MM.1S (cell line): ENCODE measurements at regions not wholly inside any gene's neighbourhood (a gene's known extent, or its start where the extent isn't known, plus 50 kb on each side); places are given as distances from the start of the nearest gene placed in this dataset.

Experiments
- DNase-seq: peaks from one replicate; pipeline ENCODE4 v3.0.0-alpha.2; 2015
- H2AFZ ChIP-seq: fragments of 300-600 bp; sonication (generic); 2 replicates; pipeline ENCODE4 v1.6.0; 2016; ENCODE audit warnings: antibody characterized with exemption, low read length
- H3F3A ChIP-seq: fragments of 300-600 bp; sonication (generic); 2 replicates; pipeline ENCODE4 v1.6.1; 2016; ENCODE audit warnings: mild to moderate bottlenecking, antibody characterized with exemption, low read length, moderate library complexity, mixed read lengths; ENCODE audit not compliant: insufficient read depth
- H3K27ac ChIP-seq: fragments of 300-600 bp; sonication (generic); 2 replicates; pipeline ENCODE4 v1.5.1; 2016; ENCODE audit warnings: mild to moderate bottlenecking, low read length
- H3K27me3 ChIP-seq: fragments of 300-600 bp; sonication (generic); replicated peaks from 2 replicates; pipeline ENCODE4 v1.6.0; 2016; ENCODE audit warnings: low read length; ENCODE audit not compliant: insufficient read depth
- H3K36me3 ChIP-seq: fragments of 300-600 bp; sonication (generic); replicated peaks from 2 replicates; pipeline ENCODE4 v1.6.1; 2016; ENCODE audit warnings: mild to moderate bottlenecking, low read length, mixed read lengths; ENCODE audit not compliant: insufficient read depth
- H3K4me1 ChIP-seq: fragments of 300-600 bp; sonication (generic); 2 replicates; pipeline ENCODE4 v1.6.1; 2016; ENCODE audit warnings: low read length, mixed read lengths
- H3K4me2 ChIP-seq: fragments of 300-600 bp; sonication (generic); 2 replicates; pipeline ENCODE4 v1.6.0; 2016; ENCODE audit warnings: low read depth, low read length
- H3K4me3 ChIP-seq: fragments of 300-600 bp; sonication (generic); 2 replicates; pipeline ENCODE4 v1.5.1; 2016; ENCODE audit warnings: low read length, mixed read lengths
- H3K79me2 ChIP-seq: fragments of 300-600 bp; sonication (generic); 2 replicates; pipeline ENCODE4 v1.6.1; 2016; ENCODE audit warnings: mixed run types, low read length, mixed read lengths
- H3K9ac ChIP-seq: fragments of 300-600 bp; sonication (generic); 2 replicates; pipeline ENCODE4 v1.6.1; 2016; ENCODE audit warnings: low read length, mixed read lengths
- H3K9me2 ChIP-seq: fragments of 300-600 bp; sonication (generic); replicated peaks from 2 replicates; pipeline ENCODE4 v1.6.1; 2016; ENCODE audit warnings: mild to moderate bottlenecking, low read length, mixed read lengths; ENCODE audit not compliant: insufficient read depth
- H3K9me3 ChIP-seq: fragments of 300-600 bp; sonication (generic); replicated peaks from 2 replicates; pipeline ENCODE4 v1.6.1; 2016; ENCODE audit warnings: mild to moderate bottlenecking, low read length, mixed read lengths; ENCODE audit not compliant: insufficient read depth
- H4K20me1 ChIP-seq: fragments of 300-600 bp; sonication (generic); 2 replicates; pipeline ENCODE4 v1.6.1; 2016; ENCODE audit warnings: mild to moderate bottlenecking, low read length, moderate library complexity, mixed read lengths; ENCODE audit not compliant: insufficient read depth
- CTCF ChIP-seq: fragments of 300-600 bp; sonication (generic); IDR thresholded peaks from 2 replicates; pipeline ENCODE4 v1.5.1; 2016; ENCODE audit warnings: antibody characterized with exemption, low read length, mixed read lengths
- EZH2 ChIP-seq: fragments of 300-600 bp; sonication (generic); optimal IDR thresholded peaks from 2 replicates; pipeline ENCODE3; 2017; ENCODE audit warnings: low read depth, mild to moderate bottlenecking, antibody characterized with exemption, low read length, mixed read lengths
- EZH2phosphoT487 ChIP-seq: fragments of 300-600 bp; sonication (generic); IDR thresholded peaks from 2 replicates; pipeline ENCODE4 v1.6.1; 2018; ENCODE audit warnings: antibody characterized with exemption, low read length

GRCh38 chr3:106030627-106030963 is 161.8 kb upstream of the CBLB start:
- no peaks in the 10 kb centered on the region for H3F3A ChIP-seq
- no peaks in the 10 kb centered on the region for H3K27me3 ChIP-seq
- H2AFZ ChIP-seq: no peak overlapping the region
- no peak for DNase-seq
- H4K20me1 ChIP-seq: no peaks in the 10 kb centered on the region
- H3K79me2 ChIP-seq: no peaks in the 10 kb centered on the region
- no peak overlapping the region for H3K4me2 ChIP-seq
- no peaks in the 10 kb centered on the region for H3K36me3 ChIP-seq
- H3K4me3 ChIP-seq: no peak overlapping the region
- no peaks in the 10 kb centered on the region for H3K4me1 ChIP-seq
- no peaks in the 10 kb centered on the region for H3K9me3 ChIP-seq
- no peak overlapping the region for H3K27ac ChIP-seq
- no peaks in the 10 kb centered on the region for H3K9me2 ChIP-seq
- no peak overlapping the region for H3K9ac ChIP-seq
- no peak for TF ChIP-seq CTCF
- no peak for TF ChIP-seq EZH2phosphoT487
- TF ChIP-seq EZH2: no peak

- no peaks in the 10 kb centered on the region for H3K4me1 ChIP-seq
- no peaks in the 10 kb centered on the region for H3K27me3 ChIP-seq
- H2AFZ ChIP-seq: no peak overlapping the region
- no peak overlapping the region for H3K4me3 ChIP-seq
- H3K27ac ChIP-seq: no peak overlapping the region
- no peak overlapping the region for H3K9ac ChIP-seq
- H3K9me2 ChIP-seq: no peaks in the 10 kb centered on the region
- H3K36me3 ChIP-seq: no peaks in the 10 kb centered on the region
- H3K79me2 ChIP-seq: no peaks in the 10 kb centered on the region
- no peaks in the 10 kb centered on the region for H3K9me3 ChIP-seq
- no peak for DNase-seq
- no peak overlapping the region for H3K4me2 ChIP-seq
- TF ChIP-seq EZH2: no peak
- no peak for TF ChIP-seq CTCF
- TF ChIP-seq EZH2phosphoT487: no peak
- no peaks in the 10 kb centered on the region for H4K20me1 ChIP-seq
- no peaks in the 10 kb centered on the region for H3F3A ChIP-seq
Observed at GRCh38 chr3:106032479-106032878, 163.7 kb upstream of the CBLB start.

GRCh38 chr3:106033654-106034053 is 164.8 kb upstream of the CBLB start:
- Histone ChIP-seq H3K27ac (no peak overlapping the region), H3K4me2 (no peak overlapping the region), H3K4me1 (no peaks in the 10 kb centered on the region), H3K4me3 (no peak overlapping the region), H3K9me2 (no peaks in the 10 kb centered on the region), H3K9ac (no peak overlapping the region), H3K9me3 (no peaks in the 10 kb centered on the region), H3K36me3 (no peaks in the 10 kb centered on the region), H3K79me2 (no peaks in the 10 kb centered on the region), H4K20me1 (no peaks in the 10 kb centered on the region), H3K27me3 (no peaks in the 10 kb centered on the region), H2AFZ (no peak overlapping the region), H3F3A (no peaks in the 10 kb centered on the region)
- no peak for TF ChIP-seq EZH2phosphoT487
- no peak for TF ChIP-seq EZH2
- no peak for TF ChIP-seq CTCF
- no peak for DNase-seq

GRCh38 chr3:106034313-106034712 is 165.5 kb upstream of the CBLB start:
- H2AFZ ChIP-seq: no peak overlapping the region
- H3K79me2 ChIP-seq: no peaks in the 10 kb centered on the region
- TF ChIP-seq EZH2phosphoT487: no peak
- TF ChIP-seq CTCF: no peak
- TF ChIP-seq EZH2: no peak
- H3K9me2 ChIP-seq: no peaks in the 10 kb centered on the region
- no peak overlapping the region for H3K9ac ChIP-seq
- no peaks in the 10 kb centered on the region for H4K20me1 ChIP-seq
- no peaks in the 10 kb centered on the region for H3K4me1 ChIP-seq
- no peaks in the 10 kb centered on the region for H3K36me3 ChIP-seq
- H3K4me2 ChIP-seq: no peak overlapping the region
- H3K27ac ChIP-seq: no peak overlapping the region
- DNase-seq: no peak
- H3K4me3 ChIP-seq: no peak overlapping the region
- H3K9me3 ChIP-seq: no peaks in the 10 kb centered on the region
- H3K27me3 ChIP-seq: no peaks in the 10 kb centered on the region
- H3F3A ChIP-seq: no peaks in the 10 kb centered on the region
